Heart left ventricle (tissue), 16 donors: ENCODE measurements at regions not wholly inside any gene's neighbourhood (a gene's known extent, or its start where the extent isn't known, plus 50 kb on each side); places are given as distances from the start of the nearest gene placed in this dataset.

ENCODE experiments used
- ATAC-seq, 4 donors: fragments of 200-7000 bp; cut with Tn5 transposase; one replicate each; pipeline ENCODE4 v1.9.1; 2020 to 2022; ENCODE audit warnings: moderate library complexity in 4 of 4, mild to moderate bottlenecking in 3 of 4, moderate number of reproducible peaks in 1 of 4
- DNase-seq, 5 donors: peaks; one replicate each; pipeline ENCODE4 v3.0.0-alpha.2; 2020
- H3K27ac ChIP-seq, 12 donors: fragments of 200-600 bp; sonication (generic) in 4 of 12; one replicate each; pipeline versions ENCODE4 v1.5.0 to v1.8.0; 2016 to 2022; ENCODE audit warnings: mild to moderate bottlenecking in 2 of 12
- H3K27me3 ChIP-seq, 9 donors: fragments of 200-600 bp; sonication (generic) in 2 of 9; one replicate each; pipeline versions ENCODE4 v1.5.1 to v1.8.0; 2016 to 2022; ENCODE audit warnings: mild to moderate bottlenecking in 3 of 9
- H3K36me3 ChIP-seq, 9 donors: fragments of 200-600 bp; sonication (generic) in 2 of 9; one replicate each; pipeline versions ENCODE4 v1.5.0 to v1.8.0; 2018 to 2022; ENCODE audit warnings: mild to moderate bottlenecking in 2 of 9
- H3K4me1 ChIP-seq, 12 donors: fragments of 200-600 bp; sonication (generic) in 4 of 12; one replicate each; pipeline versions ENCODE4 v1.5.0 to v1.8.0; 2016 to 2022; ENCODE audit warnings: mild to moderate bottlenecking in 3 of 12
- H3K4me3 ChIP-seq, 12 donors: fragments of 200-600 bp; sonication (generic) in 4 of 12; one replicate each; pipeline versions ENCODE4 v1.5.0 to v1.8.0; 2017 to 2022; ENCODE audit warnings: mild to moderate bottlenecking in 9 of 12, moderate library complexity in 4 of 12
- H3K9me3 ChIP-seq, 12 donors: fragments of 200-600 bp; sonication (generic) in 4 of 12; one replicate each; pipeline versions ENCODE4 v1.5.0 to v1.8.0; 2016 to 2022; ENCODE audit warnings: mild to moderate bottlenecking in 1 of 12
- CTCF ChIP-seq, 12 donors: fragments of 200-600 bp; sonication (generic) in 4 of 12; IDR thresholded peaks; one replicate each; pipeline versions ENCODE4 v1.5.0 to v1.8.0; 2018 to 2022; ENCODE audit warnings: antibody characterized with exemption in 12 of 12, mild to moderate bottlenecking in 5 of 12
- POLR2A ChIP-seq, 2 donors: fragments of 450-650 bp; IDR thresholded peaks; one replicate each; pipeline ENCODE4 v1.6.1; 2017; ENCODE audit warnings: antibody characterized with exemption in 2 of 2, mild to moderate bottlenecking in 2 of 2, moderate library complexity in 2 of 2
- WGBS, 4 donors: extraction: QIAGEN DNeasy Blood & Tissue Kit in 2 of 4; methylation state at CpG; one replicate each; pipeline versions ENCODE4 v1.1.5 to v1.1.7; 2013 to 2018; 5-methylcytosine and 5-hydroxymethylcytosine counted together
- intact Hi-C, 10 donors: fragments of 100-400 bp; cut with DNase I; formaldehyde crosslinking; loops; one replicate each; pipeline versions ENCODE4 v1.11.1 to v1.14.2; 2022
- donor health status: ischemic (EF 13 %, LVEDD 7.1; RV severe dilation, severe dysfunction).
- donor health status: healthy with polysubstance abuse.
- donor health status: DM: no; HTN: yes; CAD: no.
- donor health status: DM: no; HTN: no; CAD: no.
- donor health status: ischemic (EF 25% LVEDD 6.9; RV normal size, moderate dysfunction).
- donor health status: ischemic (EF 25% LVEDD 5.7; RV mildly dilated, moderate dysfunction).
- donor health status: healthy.
- donor health status: DM: yes; HTN: yes; CAD: no.
- donor health status: ischemic (EF 35%, LVEDD 5.7; RV mildly dilated, moderate dysfunction).
- donor health status: nonischemic (EF 11% LVEDD 7.7; RV severe dilation, severe dysfunction).
- donor health status: DM: yes; HTN: yes; CAD: no.
- donor health status: PGD.
- donor health status: ischemic (EF 29% LVEDD 5.4; RV normal size, mild dysfunction).
- donor health status: nonischemic (EF 23%, LVEDD 6.1; RV moderate dilation, normal function).

GRCh38 chr3:69568951-69569350, 170.3 kb upstream of the MITF start:
- WGBS, 4 donors, result 71 to 83% (median 72%) methylated on average over 2 of the region's 2 CpGs
- H3K27me3 ChIP-seq, result no peaks in the 10 kb centered on the region
- H3K27ac ChIP-seq, result no peak overlapping the region
- intact Hi-C loops, result no loop called here
- peaks cover 0 to 13% (median 5%) of the 10 kb centered on the region in 12 donors for H3K4me1 ChIP-seq
- TF ChIP-seq POLR2A (IDR thresholded peaks at IDR 0.05) (no peak), CTCF (IDR thresholded peaks at IDR 0.05) (no peak)
- ATAC-seq (no peak), DNase-seq (no peak)
- H3K4me3 ChIP-seq, result no peak overlapping the region
- no peaks in the 10 kb centered on the region for H3K36me3 ChIP-seq
- H3K9me3 ChIP-seq, result no peaks in the 10 kb centered on the region

GRCh38 chr3:69568458-69568857, 170.8 kb upstream of the MITF start:
- Histone ChIP-seq H3K4me3 (no peak overlapping the region), H3K9me3 (no peaks in the 10 kb centered on the region), H3K27ac (no peak overlapping the region), H3K36me3 (no peaks in the 10 kb centered on the region), H3K4me1 (peaks cover 0 to 13% (median 5%) of the 10 kb centered on the region in 12 donors), H3K27me3 (no peaks in the 10 kb centered on the region)
- WGBS, 4 donors, result 26 to 43% (median 40%) methylated on average over 2 of the region's 2 CpGs
- ATAC-seq (no peak), DNase-seq (no peak)
- TF ChIP-seq POLR2A (IDR thresholded peaks at IDR 0.05) (no peak), CTCF (IDR thresholded peaks at IDR 0.05) (no peak)
- intact Hi-C loops, result no loop called here

- WGBS, 4 donors, result 77 to 97% (median 83%) methylated on average over 2 of the region's 2 CpGs
- H3K4me1 ChIP-seq, result peaks cover 0 to 13% (median 5%) of the 10 kb centered on the region in 12 donors
- H3K9me3 ChIP-seq, result no peaks in the 10 kb centered on the region
- DNase-seq (no peak), ATAC-seq (no peak)
- no peak overlapping the region for H3K4me3 ChIP-seq
- no peaks in the 10 kb centered on the region for H3K27me3 ChIP-seq
- TF ChIP-seq POLR2A (IDR thresholded peaks at IDR 0.05) (no peak), CTCF (IDR thresholded peaks at IDR 0.05) (no peak)
- no peak overlapping the region for H3K27ac ChIP-seq
- H3K36me3 ChIP-seq, result no peaks in the 10 kb centered on the region
- intact Hi-C loops, result no loop called here
These were observed 171.6 kb upstream of the MITF start for GRCh38 chr3:69567710-69568052.

- Histone ChIP-seq H3K27ac (no peak overlapping the region), H3K4me3 (no peak overlapping the region), H3K4me1 (peaks cover 0 to 14% (median 5%) of the 10 kb centered on the region in 12 donors), H3K36me3 (no peaks in the 10 kb centered on the region), H3K9me3 (no peaks in the 10 kb centered on the region), H3K27me3 (no peaks in the 10 kb centered on the region)
- DNase-seq, result no peak
- no peak for ATAC-seq
- WGBS, 4 donors, result 76 to 82% (median 81%) methylated on average over 4 of the region's 4 CpGs
- intact Hi-C loops, result no loop called here
- TF ChIP-seq POLR2A (IDR thresholded peaks at IDR 0.05), result no peak
- no peak for TF ChIP-seq CTCF (IDR thresholded peaks at IDR 0.05)
These were observed 172.1 kb upstream of the MITF start for GRCh38 chr3:69567023-69567709.
